ENCODE measurements at regions not wholly inside any gene's neighbourhood (a gene's known extent, or its start where the extent isn't known, plus 50 kb on each side); places are given as distances from the start of the nearest gene placed in this dataset.

DNA sequence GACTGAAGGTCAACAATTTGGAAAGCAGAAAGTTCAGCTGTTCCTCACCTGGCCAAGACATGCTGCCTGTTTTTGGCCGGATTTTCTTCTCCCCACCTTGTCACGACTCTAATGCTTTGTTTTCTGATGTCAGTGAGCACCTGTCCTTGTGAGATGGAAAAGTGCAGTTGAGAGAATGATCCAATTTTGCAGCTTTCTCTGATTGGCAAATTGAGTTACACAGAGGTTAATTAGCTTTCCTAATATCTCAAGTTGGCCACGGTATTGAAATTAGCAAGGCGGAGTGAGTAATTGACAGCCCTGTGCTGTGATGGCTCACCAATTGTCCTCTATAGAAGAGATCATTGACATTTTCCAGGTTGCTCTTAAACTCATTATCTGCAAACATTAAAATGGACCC, 126.8 kb upstream of the VCX3A start:
- Histone ChIP-seq H3K4me3 (no peak overlapping the region), H3K36me3 (no peaks in the 10 kb centered on the region), H3K27me3 (no peaks in the 10 kb centered on the region), H3K9me3 (no peaks in the 10 kb centered on the region), H3K4me1 (no peaks in the 10 kb centered on the region), H3K27ac (no peak overlapping the region)
- 86 to 88% methylated on average over 2 to 4 of the region's 4 CpGs for WGBS, 2 donors (ENCODE audit: low coverage in 1 of 2)
- TF ChIP-seq POLR2AphosphoS5 (IDR thresholded peaks at IDR 0.05) (no peak), EP300 (IDR thresholded peaks at IDR 0.05; ENCODE audit: low read depth) (no peak), POLR2A (IDR thresholded peaks at IDR 0.05) (no peak)
- TF ChIP-seq, protein P1, sequence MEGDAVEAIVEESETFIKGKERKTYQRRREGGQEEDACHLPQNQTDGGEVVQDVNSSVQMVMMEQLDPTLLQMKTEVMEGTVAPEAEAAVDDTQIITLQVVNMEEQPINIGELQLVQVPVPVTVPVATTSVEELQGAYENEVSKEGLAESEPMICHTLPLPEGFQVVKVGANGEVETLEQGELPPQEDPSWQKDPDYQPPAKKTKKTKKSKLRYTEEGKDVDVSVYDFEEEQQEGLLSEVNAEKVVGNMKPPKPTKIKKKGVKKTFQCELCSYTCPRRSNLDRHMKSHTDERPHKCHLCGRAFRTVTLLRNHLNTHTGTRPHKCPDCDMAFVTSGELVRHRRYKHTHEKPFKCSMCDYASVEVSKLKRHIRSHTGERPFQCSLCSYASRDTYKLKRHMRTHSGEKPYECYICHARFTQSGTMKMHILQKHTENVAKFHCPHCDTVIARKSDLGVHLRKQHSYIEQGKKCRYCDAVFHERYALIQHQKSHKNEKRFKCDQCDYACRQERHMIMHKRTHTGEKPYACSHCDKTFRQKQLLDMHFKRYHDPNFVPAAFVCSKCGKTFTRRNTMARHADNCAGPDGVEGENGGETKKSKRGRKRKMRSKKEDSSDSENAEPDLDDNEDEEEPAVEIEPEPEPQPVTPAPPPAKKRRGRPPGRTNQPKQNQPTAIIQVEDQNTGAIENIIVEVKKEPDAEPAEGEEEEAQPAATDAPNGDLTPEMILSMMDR (IDR thresholded peaks at IDR 0.05) = no peak
- intact Hi-C loops (cut with DNase I; ENCODE audit: low total_unique reads) = no loop called here
- DNase-seq = no peak
- in situ Hi-C loops (cut with MboI; ENCODE audit: low pct_ligation_motif_present in 1 of 4, low pct_unique_long_range_greater_than_20kb in 1 of 4, low sequenced_read_pairs in 3 of 4) = no loop called here

DNA sequence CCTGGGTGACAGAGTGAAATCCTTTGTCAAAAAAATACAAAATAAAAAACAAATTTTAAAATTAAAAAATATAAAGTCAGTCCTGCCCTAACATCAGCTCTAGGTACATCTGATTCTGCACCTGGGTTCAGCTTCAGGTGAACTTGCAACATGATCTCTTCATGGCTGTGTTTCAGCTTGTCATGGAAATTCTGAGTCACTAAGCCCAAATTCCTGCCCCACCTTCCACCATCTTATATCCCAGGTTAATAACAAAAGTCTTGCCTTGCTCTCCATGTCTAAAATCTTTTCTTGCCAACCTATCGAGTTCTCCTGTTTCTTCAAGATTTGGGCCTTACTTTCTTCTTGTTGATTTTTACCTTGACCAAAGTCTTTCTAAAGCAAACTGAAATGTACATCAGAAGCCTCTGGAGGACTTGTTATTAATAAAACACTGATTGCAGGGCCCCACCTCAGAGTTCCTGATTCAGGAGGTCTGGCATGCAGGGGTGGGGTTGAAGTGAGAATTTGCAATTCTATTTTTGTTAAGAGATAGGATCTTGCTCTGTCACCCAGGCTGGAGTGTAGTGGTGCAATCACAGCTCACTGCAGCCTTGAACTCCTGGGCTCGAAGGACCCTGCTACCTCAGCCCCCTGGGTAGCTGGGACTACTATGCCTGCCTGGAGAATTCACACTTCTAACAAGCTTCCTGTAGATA, 125.8 kb upstream of the VCX3A start:
- no peaks in the 10 kb centered on the region for H3K4me1 ChIP-seq
- DNase-seq = no peak
- in situ Hi-C loops (cut with MboI; ENCODE audit: low pct_ligation_motif_present in 1 of 4, low pct_unique_long_range_greater_than_20kb in 1 of 4, low sequenced_read_pairs in 3 of 4) (no loop called here), intact Hi-C loops (cut with DNase I; ENCODE audit: low total_unique reads) (no loop called here)
- no peak overlapping the region for H3K27ac ChIP-seq
- WGBS, 2 donors (ENCODE audit: low coverage in 1 of 2) = 92 to 100% methylated on average over 1 to 2 of the region's 2 CpGs
- TF ChIP-seq EP300 (IDR thresholded peaks at IDR 0.05; ENCODE audit: low read depth) (no peak), POLR2AphosphoS5 (IDR thresholded peaks at IDR 0.05) (no peak), POLR2A (IDR thresholded peaks at IDR 0.05) (no peak)
- TF ChIP-seq, protein P1 (IDR thresholded peaks at IDR 0.05) = no peak
- no peak overlapping the region for H3K4me3 ChIP-seq
- no peaks in the 10 kb centered on the region for H3K36me3 ChIP-seq
- H3K27me3 ChIP-seq = no peaks in the 10 kb centered on the region
- no peaks in the 10 kb centered on the region for H3K9me3 ChIP-seq

DNA sequence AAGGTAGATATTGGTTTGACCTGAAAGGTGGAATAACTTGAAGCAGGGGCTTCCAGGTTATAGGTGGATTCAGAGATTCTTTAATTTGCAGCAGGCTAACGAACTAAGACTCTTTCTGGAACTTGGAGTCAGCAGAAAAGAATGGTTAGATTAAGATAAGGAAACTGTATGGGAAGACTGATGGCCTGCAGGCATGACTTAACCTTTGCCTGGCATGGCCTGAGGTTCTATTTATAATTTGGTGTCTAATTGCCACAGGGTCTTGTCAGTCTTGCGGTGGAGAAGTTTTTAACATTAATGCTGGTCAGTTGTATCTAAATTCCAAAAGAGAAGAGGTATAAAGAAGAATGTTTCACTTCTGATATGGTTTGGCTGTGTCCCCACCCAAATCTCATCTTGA, 110.3 kb upstream of the VCX3A start:
- H3K4me3 ChIP-seq = no peak overlapping the region
- TF ChIP-seq, protein P1 (IDR thresholded peaks at IDR 0.05) = no peak
- TF ChIP-seq POLR2A (IDR thresholded peaks at IDR 0.05) (no peak), POLR2AphosphoS5 (IDR thresholded peaks at IDR 0.05) (no peak), EP300 (IDR thresholded peaks at IDR 0.05; ENCODE audit: low read depth) (no peak)
- no peaks in the 10 kb centered on the region for H3K4me1 ChIP-seq
- in situ Hi-C loops (cut with MboI; ENCODE audit: low pct_ligation_motif_present in 1 of 4, low pct_unique_long_range_greater_than_20kb in 1 of 4, low sequenced_read_pairs in 3 of 4) = no loop called here
- no peaks in the 10 kb centered on the region for H3K9me3 ChIP-seq
- no peak overlapping the region for H3K27ac ChIP-seq
- H3K27me3 ChIP-seq = no peaks in the 10 kb centered on the region
- H3K36me3 ChIP-seq = no peaks in the 10 kb centered on the region
- intact Hi-C loops (cut with DNase I; ENCODE audit: low total_unique reads) = no loop called here
- DNase-seq = no peak
- WGBS, 2 donors (ENCODE audit: low coverage in 1 of 2) = 74 to 83% methylated on average over 1 to 2 of the region's 2 CpGs

DNA sequence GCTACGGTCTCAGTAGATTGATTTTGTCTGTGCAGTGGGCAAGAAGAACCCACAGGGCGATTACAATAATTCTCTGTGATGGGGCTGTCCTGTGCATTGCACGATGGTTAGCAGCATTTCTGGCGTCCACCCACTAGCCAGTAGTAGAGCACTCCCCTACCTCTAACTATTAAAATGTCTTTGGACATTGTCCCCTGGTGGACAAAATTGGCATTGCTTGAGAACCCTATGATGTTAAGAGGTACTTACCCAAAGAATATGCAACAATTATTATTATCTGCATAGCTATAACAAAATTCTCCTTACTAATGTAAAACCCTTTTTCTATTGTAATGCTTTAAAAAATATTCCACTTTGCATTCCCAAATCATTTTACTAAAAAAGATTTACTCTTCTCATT, 109.5 kb upstream of the VCX3A start:
- Histone ChIP-seq H3K36me3 (no peaks in the 10 kb centered on the region), H3K4me1 (no peaks in the 10 kb centered on the region), H3K27ac (no peak overlapping the region), H3K9me3 (no peaks in the 10 kb centered on the region), H3K27me3 (no peaks in the 10 kb centered on the region), H3K4me3 (no peak overlapping the region)
- WGBS, 2 donors (ENCODE audit: low coverage in 1 of 2) = 90% methylated on average over 4 of the region's 4 CpGs; no CpG with 5 or more reads in 1 of the 2 donors
- no peak for DNase-seq
- intact Hi-C loops (cut with DNase I; ENCODE audit: low total_unique reads) (no loop called here), in situ Hi-C loops (cut with MboI; ENCODE audit: low pct_ligation_motif_present in 1 of 4, low pct_unique_long_range_greater_than_20kb in 1 of 4, low sequenced_read_pairs in 3 of 4) (no loop called here)
- TF ChIP-seq, protein P1 (IDR thresholded peaks at IDR 0.05) = no peak
- TF ChIP-seq POLR2AphosphoS5 (IDR thresholded peaks at IDR 0.05) (no peak), EP300 (IDR thresholded peaks at IDR 0.05; ENCODE audit: low read depth) (no peak), POLR2A (IDR thresholded peaks at IDR 0.05) (no peak)

All from transverse colon (tissue), 4 donors.